HEK293 (cell line): ENCODE measurements at regions not wholly inside any gene's neighbourhood (a gene's known extent, or its start where the extent isn't known, plus 50 kb on each side); places are given as distances from the start of the nearest gene placed in this dataset.

Experiments
- CTCF ChIA-PET: fragments of 350-600 bp; formaldehyde crosslinking; extraction: SDS; loops from one replicate; lab custom pipeline; 2021; ENCODE audit warnings: antibody characterized with exemption; lab: Yijun Ruan, JAX
- POLR2A ChIA-PET: fragments of 300-600 bp; formaldehyde crosslinking; extraction: SDS; loops from one replicate; lab custom pipeline; 2020; ENCODE audit warnings: antibody characterized with exemption, inconsistent platforms; lab: Yijun Ruan, JAX
- H3K27ac ChIP-seq: fragments of 200-500 bp; sonication (Bioruptor generic); 2 replicates; pipeline ENCODE4 v1.5.1; 2014; ENCODE audit warnings: low read depth, low read length, control low read depth, inconsistent platforms; ENCODE audit errors: extremely low read depth
- H3K36me3 ChIP-seq, 2 experiments: fragments of 200-500 bp in 1 of 2; sonication (Bioruptor generic) in 1 of 2; 1 replicate in 1 of 2; 2 replicates in 1 of 2; pipeline ENCODE4 v1.5.1; 2014 to 2017; ENCODE audit warnings: inconsistent platforms in 2 of 2, low read length in 2 of 2; ENCODE audit not compliant: control insufficient read depth in 2 of 2, insufficient read depth in 1 of 2
- H3K4me1 ChIP-seq: fragments of 200-500 bp; sonication (Bioruptor generic); 2 replicates; pipeline ENCODE4 v1.5.1; 2014; ENCODE audit warnings: mild to moderate bottlenecking, low read length, inconsistent platforms; ENCODE audit not compliant: control insufficient read depth, insufficient read depth
- H3K4me3 ChIP-seq: 2 replicates; pipeline ENCODE4 v1.5.1; 2011; ENCODE audit warnings: low read depth, mild to moderate bottlenecking, control low read depth, low read length, moderate library complexity
- H3K9me3 ChIP-seq: fragments of 200-500 bp; sonication (Bioruptor generic); 2 replicates; pipeline ENCODE4 v1.5.1; 2014; ENCODE audit warnings: low read depth, low read length, inconsistent platforms; ENCODE audit not compliant: control insufficient read depth, insufficient read depth
- KLF16 ChIP-seq: fragments of 450-650 bp; formaldehyde crosslinking; IDR thresholded peaks from 2 replicates; pipeline ENCODE4 v1.5.1; 2017; ENCODE audit warnings: missing biosample characterization, missing genetic modification characterization
- KLF7 ChIP-seq: fragments of 450-650 bp; formaldehyde crosslinking; IDR thresholded peaks from 2 replicates; pipeline ENCODE4 v1.5.1; 2016; ENCODE audit warnings: missing biosample characterization, missing genetic modification characterization, borderline replicate concordance
- SCRT1 ChIP-seq: fragments of 450-650 bp; formaldehyde crosslinking; IDR thresholded peaks from 2 replicates; pipeline ENCODE4 v1.5.1; 2016; ENCODE audit warnings: missing biosample characterization, missing genetic modification characterization, borderline replicate concordance
- YY2 ChIP-seq: fragments of 450-650 bp; formaldehyde crosslinking; IDR thresholded peaks from 2 replicates; pipeline ENCODE4 v1.5.1; 2016; ENCODE audit warnings: missing biosample characterization, missing genetic modification characterization
- ZBTB20 ChIP-seq: fragments of 450-650 bp; formaldehyde crosslinking; IDR thresholded peaks from 2 replicates; pipeline ENCODE4 v1.5.1; 2016; ENCODE audit warnings: missing biosample characterization, missing genetic modification characterization
- ZBTB48 ChIP-seq: fragments of 450-650 bp; formaldehyde crosslinking; IDR thresholded peaks from 2 replicates; pipeline ENCODE4 v1.5.1; 2016; ENCODE audit warnings: missing biosample characterization, missing genetic modification characterization
- ZNF112 ChIP-seq: fragments of 450-650 bp; formaldehyde crosslinking; IDR thresholded peaks from 2 replicates; pipeline ENCODE4 v1.5.0; 2017; ENCODE audit warnings: missing biosample characterization, missing genetic modification characterization
- ZNF132 ChIP-seq: fragments of 450-650 bp; formaldehyde crosslinking; IDR thresholded peaks from 2 replicates; pipeline ENCODE4 v1.5.1; 2017; ENCODE audit warnings: missing biosample characterization, missing genetic modification characterization, borderline replicate concordance
- ZNF155 ChIP-seq: fragments of 450-650 bp; formaldehyde crosslinking; IDR thresholded peaks from 2 replicates; pipeline ENCODE4 v1.5.1; 2016; ENCODE audit warnings: missing biosample characterization, missing genetic modification characterization
- ZNF266 ChIP-seq: fragments of 450-650 bp; formaldehyde crosslinking; IDR thresholded peaks from 2 replicates; pipeline ENCODE4 v1.5.1; 2016; ENCODE audit warnings: missing biosample characterization, missing genetic modification characterization, low read depth
- ZNF350 ChIP-seq: fragments of 450-650 bp; formaldehyde crosslinking; IDR thresholded peaks from 2 replicates; pipeline ENCODE4 v1.5.0; 2017; ENCODE audit warnings: missing biosample characterization, mild to moderate bottlenecking, missing genetic modification characterization
- ZNF354C ChIP-seq: fragments of 450-650 bp; formaldehyde crosslinking; IDR thresholded peaks from 2 replicates; pipeline ENCODE4 v1.5.1; 2016; ENCODE audit warnings: missing biosample characterization, missing genetic modification characterization, low read depth, borderline replicate concordance
- ZNF510 ChIP-seq: fragments of 450-650 bp; formaldehyde crosslinking; IDR thresholded peaks from 2 replicates; pipeline ENCODE4 v1.5.1; 2018; ENCODE audit warnings: mild to moderate bottlenecking, missing genetic modification characterization, missing biosample characterization; ENCODE audit not compliant: insufficient replicate concordance
- ZNF530 ChIP-seq: fragments of 450-650 bp; formaldehyde crosslinking; IDR thresholded peaks from 2 replicates; pipeline ENCODE4 v1.5.1; 2016; ENCODE audit warnings: low read depth, missing biosample characterization, missing genetic modification characterization
- ZNF561 ChIP-seq: fragments of 450-650 bp; IDR thresholded peaks from 2 replicates; pipeline ENCODE4 v1.5.1; 2018; ENCODE audit warnings: missing biosample characterization, missing genetic modification characterization, borderline replicate concordance
- ZNF571 ChIP-seq: fragments of 450-650 bp; formaldehyde crosslinking; IDR thresholded peaks from 2 replicates; pipeline ENCODE4 v1.5.0; 2017; ENCODE audit warnings: missing biosample characterization, missing genetic modification characterization
- ZNF621 ChIP-seq: fragments of 450-650 bp; formaldehyde crosslinking; IDR thresholded peaks from 2 replicates; pipeline ENCODE4 v1.5.1; 2017; ENCODE audit warnings: missing biosample characterization, missing genetic modification characterization
- ZNF626 ChIP-seq: fragments of 450-650 bp; sonication (Bioruptor Pico); formaldehyde crosslinking; IDR thresholded peaks from 2 replicates; pipeline ENCODE4 v1.5.1; 2018; ENCODE audit warnings: missing biosample characterization, missing genetic modification characterization, inconsistent platforms
- ZNF660 ChIP-seq: fragments of 450-650 bp; IDR thresholded peaks from 2 replicates; pipeline ENCODE4 v1.5.1; 2018; ENCODE audit warnings: missing biosample characterization, mild to moderate bottlenecking, missing genetic modification characterization
- ZNF747 ChIP-seq: fragments of 450-650 bp; formaldehyde crosslinking; IDR thresholded peaks from 2 replicates; pipeline ENCODE4 v1.5.1; 2016; ENCODE audit warnings: missing biosample characterization, missing genetic modification characterization
- ZNF791 ChIP-seq: fragments of 450-650 bp; formaldehyde crosslinking; IDR thresholded peaks from 2 replicates; pipeline ENCODE4 v1.5.1; 2016; ENCODE audit warnings: missing biosample characterization, missing genetic modification characterization
- TF ChIP-seq, protein P1 (sequence below): fragments of 450-650 bp; formaldehyde crosslinking; IDR thresholded peaks from 2 replicates; pipeline ENCODE4 v1.5.1; 2016; ENCODE audit warnings: missing biosample characterization, missing genetic modification characterization
- TF ChIP-seq, protein P2 (sequence below): fragments of 450-650 bp; formaldehyde crosslinking; IDR thresholded peaks from 2 replicates; pipeline ENCODE4 v1.5.1; 2016; ENCODE audit warnings: missing biosample characterization, missing genetic modification characterization
- TF ChIP-seq, protein P3 (sequence below): fragments of 450-650 bp; formaldehyde crosslinking; IDR thresholded peaks from 2 replicates; pipeline ENCODE4 v1.5.1; 2016; ENCODE audit warnings: missing biosample characterization, missing genetic modification characterization, low read depth
- TF ChIP-seq, protein P4 (sequence below): fragments of 450-650 bp; formaldehyde crosslinking; IDR thresholded peaks from 2 replicates; pipeline ENCODE4 v1.5.1; 2016; ENCODE audit warnings: missing biosample characterization, missing genetic modification characterization
- TF ChIP-seq, protein P5 (sequence below): fragments of 450-650 bp; formaldehyde crosslinking; IDR thresholded peaks from 2 replicates; pipeline ENCODE4 v1.5.1; 2017; ENCODE audit warnings: missing biosample characterization, missing genetic modification characterization

DNA sequence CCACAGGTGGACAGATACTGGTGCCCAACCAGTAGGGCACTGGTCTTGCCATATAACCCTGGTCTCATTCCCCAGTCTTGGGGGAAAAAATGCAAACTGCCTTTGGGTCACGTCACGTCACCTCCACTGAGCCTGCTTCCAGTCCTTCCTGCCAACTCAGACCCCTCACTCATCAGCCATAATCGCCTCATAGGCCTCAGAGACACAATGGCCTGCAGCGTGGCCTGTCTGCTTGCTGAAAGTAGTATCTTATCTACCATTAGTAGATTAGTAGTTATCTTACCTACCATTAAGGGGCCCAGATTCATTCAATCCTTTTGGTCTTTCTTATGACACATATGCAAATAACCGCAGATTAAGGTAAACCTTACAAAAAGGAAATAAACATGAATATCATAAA is 93.8 kb downstream of the FAM174B start:
- Histone ChIP-seq H3K36me3 (no peaks in the 10 kb centered on the region), H3K4me3 (no peak overlapping the region), H3K4me1 (no peaks in the 10 kb centered on the region), H3K27ac (no peak overlapping the region), H3K9me3 (no peaks in the 10 kb centered on the region; the same call in 1 of the 2 replicates)
- POLR2A ChIA-PET, result no interaction called here
- TF ChIP-seq ZNF791 (tag by site-specific recombination) (no peak), ZNF530 (no peak), ZNF747 (tag by site-specific recombination) (no peak), ZNF660 (no peak), ZNF132 (tag by site-specific recombination) (no peak), ZBTB48 (tag by site-specific recombination) (no peak), ZNF571 (tag by site-specific recombination) (no peak), ZNF354C (tag by site-specific recombination) (no peak)
- TF ChIP-seq, protein P1, sequence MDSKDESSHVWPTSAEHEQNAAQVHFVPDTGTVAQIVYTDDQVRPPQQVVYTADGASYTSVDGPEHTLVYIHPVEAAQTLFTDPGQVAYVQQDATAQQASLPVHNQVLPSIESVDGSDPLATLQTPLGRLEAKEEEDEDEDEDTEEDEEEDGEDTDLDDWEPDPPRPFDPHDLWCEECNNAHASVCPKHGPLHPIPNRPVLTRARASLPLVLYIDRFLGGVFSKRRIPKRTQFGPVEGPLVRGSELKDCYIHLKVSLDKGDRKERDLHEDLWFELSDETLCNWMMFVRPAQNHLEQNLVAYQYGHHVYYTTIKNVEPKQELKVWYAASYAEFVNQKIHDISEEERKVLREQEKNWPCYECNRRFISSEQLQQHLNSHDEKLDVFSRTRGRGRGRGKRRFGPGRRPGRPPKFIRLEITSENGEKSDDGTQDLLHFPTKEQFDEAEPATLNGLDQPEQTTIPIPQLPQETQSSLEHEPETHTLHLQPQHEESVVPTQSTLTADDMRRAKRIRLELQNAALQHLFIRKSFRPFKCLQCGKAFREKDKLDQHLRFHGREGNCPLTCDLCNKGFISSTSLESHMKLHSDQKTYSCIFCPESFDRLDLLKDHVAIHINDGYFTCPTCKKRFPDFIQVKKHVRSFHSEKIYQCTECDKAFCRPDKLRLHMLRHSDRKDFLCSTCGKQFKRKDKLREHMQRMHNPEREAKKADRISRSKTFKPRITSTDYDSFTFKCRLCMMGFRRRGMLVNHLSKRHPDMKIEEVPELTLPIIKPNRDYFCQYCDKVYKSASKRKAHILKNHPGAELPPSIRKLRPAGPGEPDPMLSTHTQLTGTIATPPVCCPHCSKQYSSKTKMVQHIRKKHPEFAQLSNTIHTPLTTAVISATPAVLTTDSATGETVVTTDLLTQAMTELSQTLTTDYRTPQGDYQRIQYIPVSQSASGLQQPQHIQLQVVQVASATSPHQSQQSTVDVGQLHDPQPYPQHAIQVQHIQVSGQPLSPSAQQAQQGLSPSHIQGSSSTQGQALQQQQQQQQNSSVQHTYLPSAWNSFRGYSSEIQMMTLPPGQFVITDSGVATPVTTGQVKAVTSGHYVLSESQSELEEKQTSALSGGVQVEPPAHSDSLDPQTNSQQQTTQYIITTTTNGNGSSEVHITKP (tag by site-specific recombination), result no peak
- TF ChIP-seq, protein P2, sequence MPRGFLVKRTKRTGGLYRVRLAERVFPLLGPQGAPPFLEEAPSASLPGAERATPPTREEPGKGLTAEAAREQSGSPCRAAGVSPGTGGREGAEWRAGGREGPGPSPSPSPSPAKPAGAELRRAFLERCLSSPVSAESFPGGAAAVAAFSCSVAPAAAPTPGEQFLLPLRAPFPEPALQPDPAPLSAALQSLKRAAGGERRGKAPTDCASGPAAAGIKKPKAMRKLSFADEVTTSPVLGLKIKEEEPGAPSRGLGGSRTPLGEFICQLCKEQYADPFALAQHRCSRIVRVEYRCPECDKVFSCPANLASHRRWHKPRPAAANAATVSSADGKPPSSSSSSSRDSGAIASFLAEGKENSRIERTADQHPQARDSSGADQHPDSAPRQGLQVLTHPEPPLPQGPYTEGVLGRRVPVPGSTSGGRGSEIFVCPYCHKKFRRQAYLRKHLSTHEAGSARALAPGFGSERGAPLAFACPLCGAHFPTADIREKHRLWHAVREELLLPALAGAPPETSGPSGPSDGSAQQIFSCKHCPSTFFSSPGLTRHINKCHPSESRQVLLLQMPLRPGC (tag by site-specific recombination), result no peak
- CTCF ChIA-PET, result no interaction called here

DNA sequence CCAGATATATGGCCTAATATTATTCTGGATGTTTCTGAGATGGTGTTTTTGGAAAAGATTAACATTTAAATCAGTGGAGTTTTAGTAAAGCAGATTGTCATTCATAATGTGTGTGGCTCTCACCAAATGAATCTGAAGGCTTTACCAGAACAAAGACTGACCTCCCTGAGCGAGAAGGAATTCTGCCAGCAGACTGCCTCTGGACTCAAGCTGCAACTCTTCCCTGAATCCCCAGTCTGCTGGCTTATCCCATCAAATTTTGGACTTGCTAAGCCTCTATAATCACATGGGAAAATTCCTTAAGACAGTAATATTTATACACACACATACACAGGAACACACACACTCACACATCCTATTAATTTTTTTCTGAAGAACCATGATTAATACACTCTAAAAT is 102.3 kb downstream of the FAM174B start:
- no peak overlapping the region for H3K27ac ChIP-seq
- CTCF ChIA-PET, result no interaction called here
- no peaks in the 10 kb centered on the region; the same call in 1 of the 2 replicates for H3K9me3 ChIP-seq
- TF ChIP-seq ZBTB48 (tag by site-specific recombination) (no peak), ZNF112 (tag by site-specific recombination) (no peak), ZBTB20 (tag by site-specific recombination) (no peak), SCRT1 (tag by site-specific recombination) (no peak), ZNF155 (tag by site-specific recombination) (no peak), ZNF510 (tag by site-specific recombination) (no peak), ZNF350 (no peak), KLF16 (tag by site-specific recombination) (no peak), YY2 (tag by site-specific recombination) (no peak), ZNF626 (tag by site-specific recombination) (no peak), ZNF266 (tag by site-specific recombination) (no peak), ZNF621 (tag by site-specific recombination) (no peak), ZNF561 (tag by site-specific recombination) (no peak), KLF7 (no peak), ZNF747 (tag by site-specific recombination) (no peak)
- TF ChIP-seq, protein P3, sequence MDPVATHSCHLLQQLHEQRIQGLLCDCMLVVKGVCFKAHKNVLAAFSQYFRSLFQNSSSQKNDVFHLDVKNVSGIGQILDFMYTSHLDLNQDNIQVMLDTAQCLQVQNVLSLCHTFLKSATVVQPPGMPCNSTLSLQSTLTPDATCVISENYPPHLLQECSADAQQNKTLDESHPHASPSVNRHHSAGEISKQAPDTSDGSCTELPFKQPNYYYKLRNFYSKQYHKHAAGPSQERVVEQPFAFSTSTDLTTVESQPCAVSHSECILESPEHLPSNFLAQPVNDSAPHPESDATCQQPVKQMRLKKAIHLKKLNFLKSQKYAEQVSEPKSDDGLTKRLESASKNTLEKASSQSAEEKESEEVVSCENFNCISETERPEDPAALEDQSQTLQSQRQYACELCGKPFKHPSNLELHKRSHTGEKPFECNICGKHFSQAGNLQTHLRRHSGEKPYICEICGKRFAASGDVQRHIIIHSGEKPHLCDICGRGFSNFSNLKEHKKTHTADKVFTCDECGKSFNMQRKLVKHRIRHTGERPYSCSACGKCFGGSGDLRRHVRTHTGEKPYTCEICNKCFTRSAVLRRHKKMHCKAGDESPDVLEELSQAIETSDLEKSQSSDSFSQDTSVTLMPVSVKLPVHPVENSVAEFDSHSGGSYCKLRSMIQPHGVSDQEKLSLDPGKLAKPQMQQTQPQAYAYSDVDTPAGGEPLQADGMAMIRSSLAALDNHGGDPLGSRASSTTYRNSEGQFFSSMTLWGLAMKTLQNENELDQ (tag by site-specific recombination), result no peak
- TF ChIP-seq, protein P4, sequence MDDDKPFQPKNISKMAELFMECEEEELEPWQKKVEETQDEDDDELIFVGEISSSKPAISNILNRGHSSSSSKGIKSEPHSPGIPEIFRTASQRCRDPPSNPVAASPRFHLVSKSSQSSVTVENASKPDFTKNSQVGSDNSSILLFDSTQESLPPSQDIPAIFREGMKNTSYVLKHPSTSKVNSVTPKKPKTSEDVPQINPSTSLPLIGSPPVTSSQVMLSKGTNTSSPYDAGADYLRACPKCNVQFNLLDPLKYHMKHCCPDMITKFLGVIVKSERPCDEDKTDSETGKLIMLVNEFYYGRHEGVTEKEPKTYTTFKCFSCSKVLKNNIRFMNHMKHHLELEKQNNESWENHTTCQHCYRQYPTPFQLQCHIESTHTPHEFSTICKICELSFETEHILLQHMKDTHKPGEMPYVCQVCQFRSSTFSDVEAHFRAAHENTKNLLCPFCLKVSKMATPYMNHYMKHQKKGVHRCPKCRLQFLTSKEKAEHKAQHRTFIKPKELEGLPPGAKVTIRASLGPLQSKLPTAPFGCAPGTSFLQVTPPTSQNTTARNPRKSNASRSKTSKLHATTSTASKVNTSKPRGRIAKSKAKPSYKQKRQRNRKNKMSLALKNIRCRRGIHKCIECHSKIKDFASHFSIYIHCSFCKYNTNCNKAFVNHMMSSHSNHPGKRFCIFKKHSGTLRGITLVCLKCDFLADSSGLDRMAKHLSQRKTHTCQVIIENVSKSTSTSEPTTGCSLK (tag by site-specific recombination), result no peak
- TF ChIP-seq, protein P5, sequence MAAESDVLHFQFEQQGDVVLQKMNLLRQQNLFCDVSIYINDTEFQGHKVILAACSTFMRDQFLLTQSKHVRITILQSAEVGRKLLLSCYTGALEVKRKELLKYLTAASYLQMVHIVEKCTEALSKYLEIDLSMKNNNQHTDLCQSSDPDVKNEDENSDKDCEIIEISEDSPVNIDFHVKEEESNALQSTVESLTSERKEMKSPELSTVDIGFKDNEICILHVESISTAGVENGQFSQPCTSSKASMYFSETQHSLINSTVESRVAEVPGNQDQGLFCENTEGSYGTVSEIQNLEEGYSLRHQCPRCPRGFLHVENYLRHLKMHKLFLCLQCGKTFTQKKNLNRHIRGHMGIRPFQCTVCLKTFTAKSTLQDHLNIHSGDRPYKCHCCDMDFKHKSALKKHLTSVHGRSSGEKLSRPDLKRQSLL (tag by site-specific recombination), result no peak
- TF ChIP-seq, all 188 proteins: peak for 0
- POLR2A ChIA-PET, result no interaction called here
- H3K4me3 ChIP-seq, result no peak overlapping the region
- H3K4me1 ChIP-seq, result no peaks in the 10 kb centered on the region
- no peaks in the 10 kb centered on the region for H3K36me3 ChIP-seq
